ENCODE measurements at regions not wholly inside any gene's neighbourhood (a gene's known extent, or its start where the extent isn't known, plus 50 kb on each side); places are given as distances from the start of the nearest gene placed in this dataset.
A peak's percentile ranks its signal among the peaks of the same experiment; 100 is the strongest.

- no peak for TF ChIP-seq EZH2phosphoT487 (IDR thresholded peaks at IDR 0.05; ENCODE audit: low read depth, severe bottlenecking, unreplicated experiment)
- no peak for TF ChIP-seq CTCF (IDR thresholded peaks at IDR 0.05; ENCODE audit: poor library complexity)
- TF ChIP-seq EZH2 (IDR thresholded peaks at IDR 0.05; ENCODE audit: borderline replicate concordance): no peak
- DNase-seq (ENCODE audit: low spot score): no peak
- Histone ChIP-seq H3K36me3 (replicated peaks; ENCODE audit: insufficient read depth, low read depth) (no peaks in the 10 kb centered on the region), H3K4me2 (no peak overlapping the region), H3K27ac (no peak overlapping the region), H3K27me3 (no peaks in the 10 kb centered on the region), H3K79me2 (no peaks in the 10 kb centered on the region), H4K20me1 (ENCODE audit: insufficient read depth, poor library complexity, severe bottlenecking) (no peaks in the 10 kb centered on the region), H2AFZ (no peak overlapping the region), H3K9me3 (ENCODE audit: low read depth) (no peaks in the 10 kb centered on the region), H3K9me2 (replicated peaks; ENCODE audit: insufficient read depth) (no peaks in the 10 kb centered on the region), H3K4me3 (no peak overlapping the region), H3K4me1 (ENCODE audit: insufficient read depth) (peaks cover 4% of the 10 kb centered on the region)
- WGBS (ENCODE audit: low lambda C conversion rate, missing lambda C conversion rate): 41% methylated on average over 3 of the region's 3 CpGs
Measured at GRCh38 chr9:12351293-12352044, 341.7 kb upstream of the TYRP1 start.

GRCh38 chr9:12352045-12352315 lies 341.2 kb upstream of the TYRP1 start:
- no peaks in the 10 kb centered on the region for H3K27me3 ChIP-seq
- no peaks in the 10 kb centered on the region for H3K36me3 ChIP-seq (replicated peaks; ENCODE audit: insufficient read depth, low read depth)
- no peak overlapping the region for H2AFZ ChIP-seq
- H3K4me2 ChIP-seq: no peak overlapping the region
- no peaks in the 10 kb centered on the region for H4K20me1 ChIP-seq (ENCODE audit: insufficient read depth, poor library complexity, severe bottlenecking)
- peaks cover 4% of the 10 kb centered on the region for H3K4me1 ChIP-seq (ENCODE audit: insufficient read depth)
- no peaks in the 10 kb centered on the region for H3K79me2 ChIP-seq
- no peak overlapping the region for H3K4me3 ChIP-seq
- H3K9me2 ChIP-seq (replicated peaks; ENCODE audit: insufficient read depth): no peaks in the 10 kb centered on the region
- no peaks in the 10 kb centered on the region for H3K9me3 ChIP-seq (ENCODE audit: low read depth)
- no peak for DNase-seq (ENCODE audit: low spot score)
- H3K27ac ChIP-seq: peak overlapping the region; percentile 10
- no peak for TF ChIP-seq EZH2phosphoT487 (IDR thresholded peaks at IDR 0.05; ENCODE audit: low read depth, severe bottlenecking, unreplicated experiment)
- TF ChIP-seq CTCF (IDR thresholded peaks at IDR 0.05; ENCODE audit: poor library complexity): no peak
- TF ChIP-seq EZH2 (IDR thresholded peaks at IDR 0.05; ENCODE audit: borderline replicate concordance): no peak

- H3K36me3 ChIP-seq (replicated peaks; ENCODE audit: insufficient read depth, low read depth): no peaks in the 10 kb centered on the region
- no peak overlapping the region for H2AFZ ChIP-seq
- WGBS (ENCODE audit: low lambda C conversion rate, missing lambda C conversion rate): 88% methylated on average over 2 of the region's 2 CpGs
- H3K4me2 ChIP-seq: no peak overlapping the region
- H3K9me3 ChIP-seq (ENCODE audit: low read depth): no peaks in the 10 kb centered on the region
- H3K4me3 ChIP-seq: no peak overlapping the region
- no peak overlapping the region for H3K27ac ChIP-seq
- H3K27me3 ChIP-seq: no peaks in the 10 kb centered on the region
- TF ChIP-seq EZH2phosphoT487 (IDR thresholded peaks at IDR 0.05; ENCODE audit: low read depth, severe bottlenecking, unreplicated experiment) (no peak), EZH2 (IDR thresholded peaks at IDR 0.05; ENCODE audit: borderline replicate concordance) (no peak), CTCF (IDR thresholded peaks at IDR 0.05; ENCODE audit: poor library complexity) (no peak)
- no peak for DNase-seq (ENCODE audit: low spot score)
- H4K20me1 ChIP-seq (ENCODE audit: insufficient read depth, poor library complexity, severe bottlenecking): no peaks in the 10 kb centered on the region
- no peaks in the 10 kb centered on the region for H3K79me2 ChIP-seq
- H3K9me2 ChIP-seq (replicated peaks; ENCODE audit: insufficient read depth): no peaks in the 10 kb centered on the region
- no peaks in the 10 kb centered on the region for H3K4me1 ChIP-seq (ENCODE audit: insufficient read depth)
Measured at GRCh38 chr9:12363439-12363838, 329.7 kb upstream of the TYRP1 start.

- no peak for DNase-seq (ENCODE audit: low spot score)
- no peak overlapping the region for H3K4me3 ChIP-seq
- no peaks in the 10 kb centered on the region for H4K20me1 ChIP-seq (ENCODE audit: insufficient read depth, poor library complexity, severe bottlenecking)
- H3K9me3 ChIP-seq (ENCODE audit: low read depth): no peaks in the 10 kb centered on the region
- H3K27ac ChIP-seq: no peak overlapping the region
- no peak for TF ChIP-seq EZH2 (IDR thresholded peaks at IDR 0.05; ENCODE audit: borderline replicate concordance)
- TF ChIP-seq EZH2phosphoT487 (IDR thresholded peaks at IDR 0.05; ENCODE audit: low read depth, severe bottlenecking, unreplicated experiment): no peak
- TF ChIP-seq CTCF (IDR thresholded peaks at IDR 0.05; ENCODE audit: poor library complexity): no peak
- H3K4me2 ChIP-seq: no peak overlapping the region
- WGBS (ENCODE audit: low lambda C conversion rate, missing lambda C conversion rate): 32% methylated on average over 2 of the region's 2 CpGs
- no peak overlapping the region for H2AFZ ChIP-seq
- H3K9me2 ChIP-seq (replicated peaks; ENCODE audit: insufficient read depth): no peaks in the 10 kb centered on the region
- no peaks in the 10 kb centered on the region for H3K4me1 ChIP-seq (ENCODE audit: insufficient read depth)
- H3K79me2 ChIP-seq: no peaks in the 10 kb centered on the region
- H3K27me3 ChIP-seq: no peaks in the 10 kb centered on the region
- no peaks in the 10 kb centered on the region for H3K36me3 ChIP-seq (replicated peaks; ENCODE audit: insufficient read depth, low read depth)
Measured at GRCh38 chr9:12368569-12368968, 324.6 kb upstream of the TYRP1 start.

All from hepatocyte (in vitro differentiated cells).